Aorta (tissue), 5 donors: ENCODE measurements at regions not wholly inside any gene's neighbourhood (a gene's known extent, or its start where the extent isn't known, plus 50 kb on each side); places are given as distances from the start of the nearest gene placed in this dataset.

Experiments
- ATAC-seq: fragments of 200-7000 bp; cut with Tn5 transposase; one replicate; pipeline ENCODE4 v1.9.1; 2022; ENCODE audit warnings: moderate library complexity; ENCODE audit not compliant: low FRiP score
- DNase-seq, 2 donors: peaks; one replicate each; pipeline ENCODE4 v3.0.0-alpha.2; 2020
- H3K27ac ChIP-seq, 2 donors: one replicate each; pipeline ENCODE4 v1.5.1; 2013; ENCODE audit warnings: low read length in 2 of 2, mild to moderate bottlenecking in 2 of 2, moderate library complexity in 2 of 2, control low read depth in 1 of 2, inconsistent platforms in 1 of 2, low read depth in 1 of 2
- H3K27me3 ChIP-seq, 2 donors: one replicate each; pipeline ENCODE4 v1.6.1; 2013; ENCODE audit warnings: control low read depth in 1 of 2, low read length in 1 of 2, mild to moderate bottlenecking in 1 of 2, moderate library complexity in 1 of 2; ENCODE audit not compliant: insufficient read depth in 2 of 2, control insufficient read depth in 1 of 2
- H3K36me3 ChIP-seq, 2 donors: one replicate each; pipeline ENCODE4 v1.6.1; 2013; ENCODE audit warnings: control low read depth in 1 of 2, low read length in 1 of 2, mild to moderate bottlenecking in 1 of 2; ENCODE audit not compliant: insufficient read depth in 2 of 2, control insufficient read depth in 1 of 2
- H3K4me1 ChIP-seq, 2 donors: one replicate each; pipeline ENCODE4 v1.6.1; 2013; ENCODE audit warnings: low read length in 2 of 2, control low read depth in 1 of 2, mild to moderate bottlenecking in 1 of 2, moderate library complexity in 1 of 2; ENCODE audit not compliant: insufficient read depth in 2 of 2, control insufficient read depth in 1 of 2
- H3K4me3 ChIP-seq, 2 donors: one replicate each; pipeline ENCODE4 v1.5.1; 2013; ENCODE audit warnings: low read length in 2 of 2, control low read depth in 1 of 2, mild to moderate bottlenecking in 1 of 2
- H3K9me3 ChIP-seq: one replicate; pipeline ENCODE4 v1.6.1; 2013; ENCODE audit warnings: mild to moderate bottlenecking, low read length; ENCODE audit not compliant: control insufficient read depth
- WGBS, 2 donors: extraction: QIAGEN DNeasy Blood & Tissue Kit; methylation state at CpG; one replicate each; pipeline ENCODE4 v1.1.7; 2013; 5-methylcytosine and 5-hydroxymethylcytosine counted together
- intact Hi-C, 2 donors: fragments of 100-400 bp; cut with DNase I; formaldehyde crosslinking; loops; one replicate each; pipeline versions ENCODE4 v1.14.2 to v1.15.0; 2022
- donor health status: healthy with polysubstance abuse.
- donor health status: Bipolar disorder and iron deficiency.
- donor health status: DM: no; HTN: no; CAD: no.
- donor health status: DM: no; HTN: no; CAD: no.
- donor health status: DM: yes; HTN: yes; CAD: no.

DNA sequence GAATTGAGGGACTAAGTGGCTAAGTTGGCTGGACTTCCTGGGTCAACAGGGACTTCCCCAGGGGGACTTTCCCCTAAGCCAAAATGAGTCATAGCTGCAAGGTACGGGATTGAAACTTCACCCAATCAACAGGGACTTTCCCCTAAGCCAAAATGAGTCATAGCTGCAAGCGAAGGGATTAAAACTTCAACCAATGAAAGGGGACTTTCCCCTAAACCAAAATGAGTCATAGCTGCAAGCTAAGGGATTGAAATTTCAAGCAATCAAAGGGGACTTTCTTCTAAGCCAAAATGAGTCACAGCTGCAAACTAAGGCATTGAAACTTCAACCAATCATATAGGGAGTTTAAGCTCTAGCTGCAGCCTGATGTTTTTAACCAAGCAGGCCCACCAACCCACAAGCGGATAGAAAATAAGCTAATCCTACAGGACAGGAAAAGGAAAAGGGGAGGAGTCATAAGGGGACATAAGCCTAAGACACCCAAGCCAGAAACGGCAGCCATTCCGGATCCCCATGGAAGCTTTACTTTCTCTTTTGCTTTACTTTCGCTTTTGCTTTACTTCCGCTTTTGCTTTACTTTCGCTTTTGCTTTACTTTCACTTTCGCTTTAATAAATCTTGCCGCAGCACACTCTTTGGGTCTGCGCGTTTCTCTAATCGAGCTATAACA is 1375.4 kb upstream of the CELF4 start:
- no peak for DNase-seq
- H3K4me1 ChIP-seq, result no peaks in the 10 kb centered on the region
- no peaks in the 10 kb centered on the region for H3K27me3 ChIP-seq
- no peaks in the 10 kb centered on the region for H3K36me3 ChIP-seq
- WGBS, 2 donors, result 80 to 82% methylated on average over 13 of the region's 13 CpGs
- ATAC-seq, result no peak
- no peak overlapping the region for H3K4me3 ChIP-seq
- H3K9me3 ChIP-seq, result no peaks in the 10 kb centered on the region
- intact Hi-C loops, result no loop called here
- no peak overlapping the region for H3K27ac ChIP-seq

DNA sequence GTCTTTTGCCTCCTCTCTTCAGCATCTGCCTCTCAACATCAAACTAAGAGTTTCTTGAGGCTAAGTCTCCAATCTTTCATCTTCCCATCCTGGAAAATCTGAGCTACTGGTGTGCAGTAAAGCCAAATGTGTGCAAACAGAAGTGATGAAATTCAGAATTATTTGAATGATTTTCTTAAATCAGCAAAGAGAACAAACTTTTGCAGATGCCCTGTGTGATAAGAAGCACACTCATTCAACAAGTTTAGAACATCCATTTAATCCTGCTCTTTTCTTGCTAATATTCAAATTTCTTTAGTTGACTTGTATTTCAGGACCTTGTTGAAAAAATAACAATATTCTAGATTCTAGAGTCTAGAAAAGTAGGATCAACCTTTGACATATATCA is 1374.9 kb upstream of the CELF4 start:
- H3K27me3 ChIP-seq, result no peaks in the 10 kb centered on the region
- no peak overlapping the region for H3K4me3 ChIP-seq
- no peak overlapping the region for H3K27ac ChIP-seq
- intact Hi-C loops, result no loop called here
- no peaks in the 10 kb centered on the region for H3K36me3 ChIP-seq
- no peak for DNase-seq
- H3K9me3 ChIP-seq, result no peaks in the 10 kb centered on the region
- no peak for ATAC-seq
- no peaks in the 10 kb centered on the region for H3K4me1 ChIP-seq

DNA sequence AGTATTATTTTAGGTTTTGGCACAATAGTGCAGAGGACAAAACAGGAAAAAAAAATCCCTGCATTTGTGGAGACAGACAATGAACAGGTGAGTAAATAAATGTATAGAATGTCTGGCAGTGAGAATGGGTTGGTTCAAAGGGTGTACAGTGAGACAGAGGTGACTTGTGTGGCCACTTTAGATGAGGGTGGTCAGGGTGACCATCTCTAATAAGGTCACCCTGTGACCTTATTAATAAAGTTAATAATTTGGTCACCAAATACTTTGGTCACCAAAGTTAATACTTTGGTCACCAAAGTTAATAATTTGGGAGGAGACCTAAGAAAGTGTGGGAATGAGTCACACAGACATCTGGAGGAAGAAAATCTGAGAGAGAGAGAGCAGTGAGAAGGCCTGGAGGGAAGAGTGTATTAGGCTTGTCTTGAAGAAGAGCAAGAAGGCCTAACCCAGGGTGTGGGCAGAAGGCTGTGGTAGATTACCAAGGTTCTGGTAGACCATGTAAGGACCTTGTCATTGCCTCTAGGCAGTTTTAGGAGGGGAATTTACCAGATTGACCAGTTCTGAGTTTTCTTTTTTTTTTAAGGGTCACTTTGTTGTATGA is 1368.4 kb upstream of the CELF4 start:
- H3K36me3 ChIP-seq, result no peaks in the 10 kb centered on the region
- H3K9me3 ChIP-seq, result no peaks in the 10 kb centered on the region
- no peaks in the 10 kb centered on the region for H3K4me1 ChIP-seq
- H3K27ac ChIP-seq, result no peak overlapping the region
- no peak for ATAC-seq
- no peak for DNase-seq
- no peak overlapping the region for H3K4me3 ChIP-seq
- intact Hi-C loops, result no loop called here
- H3K27me3 ChIP-seq, result no peaks in the 10 kb centered on the region

DNA sequence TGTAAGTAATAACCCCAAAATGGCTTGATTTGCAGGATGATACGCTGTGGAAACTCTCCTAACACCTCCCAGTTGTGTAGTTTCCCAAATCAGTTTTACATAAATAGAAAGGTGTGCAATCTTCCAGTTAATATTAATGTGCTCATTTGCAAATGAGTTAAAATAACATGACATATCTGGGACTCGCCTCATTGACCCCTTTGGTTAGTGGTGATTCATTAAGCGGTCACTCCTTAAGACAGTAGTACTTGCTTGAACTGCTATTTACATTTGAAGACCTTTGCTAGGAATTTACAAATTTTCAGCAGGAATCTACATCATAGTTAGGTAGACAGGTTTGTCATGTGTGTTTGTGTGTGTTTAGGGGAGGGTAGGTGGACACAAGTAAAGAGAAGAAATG is 1367.7 kb upstream of the CELF4 start:
- WGBS, 2 donors, result 87 to 92% methylated on average over 3 of the region's 3 CpGs
- H3K4me1 ChIP-seq, result no peaks in the 10 kb centered on the region
- no peak for ATAC-seq
- H3K36me3 ChIP-seq, result no peaks in the 10 kb centered on the region
- H3K27ac ChIP-seq, result no peak overlapping the region
- intact Hi-C loops, result no loop called here
- no peak overlapping the region for H3K4me3 ChIP-seq
- no peak for DNase-seq
- no peaks in the 10 kb centered on the region for H3K27me3 ChIP-seq
- H3K9me3 ChIP-seq, result no peaks in the 10 kb centered on the region

DNA sequence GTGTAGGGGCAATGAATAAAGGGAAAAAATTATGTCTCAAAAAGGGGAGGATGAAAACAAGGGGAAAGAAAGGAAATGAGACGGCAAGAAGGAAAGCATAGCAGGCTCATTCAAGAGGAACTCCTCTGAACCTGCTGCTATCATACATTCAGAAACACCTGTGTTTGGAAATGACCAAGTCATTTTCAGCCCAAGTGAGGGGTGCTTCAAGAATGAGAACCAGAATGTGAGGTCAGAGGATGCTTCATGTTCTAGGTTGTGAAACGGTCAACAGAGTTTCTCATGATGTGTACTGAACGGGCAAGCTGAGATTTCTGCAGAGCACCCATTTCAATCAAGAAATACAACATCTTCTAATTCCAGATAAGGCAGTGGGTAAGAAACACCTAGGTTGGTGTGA is 1367.2 kb upstream of the CELF4 start:
- Histone ChIP-seq H3K36me3 (no peaks in the 10 kb centered on the region), H3K4me1 (no peaks in the 10 kb centered on the region), H3K27ac (no peak overlapping the region), H3K9me3 (no peaks in the 10 kb centered on the region), H3K27me3 (no peaks in the 10 kb centered on the region), H3K4me3 (no peak overlapping the region)
- intact Hi-C loops, result no loop called here
- no peak for DNase-seq
- WGBS, 2 donors, result 87 to 88% methylated on average over 3 of the region's 3 CpGs
- ATAC-seq, result no peak

DNA sequence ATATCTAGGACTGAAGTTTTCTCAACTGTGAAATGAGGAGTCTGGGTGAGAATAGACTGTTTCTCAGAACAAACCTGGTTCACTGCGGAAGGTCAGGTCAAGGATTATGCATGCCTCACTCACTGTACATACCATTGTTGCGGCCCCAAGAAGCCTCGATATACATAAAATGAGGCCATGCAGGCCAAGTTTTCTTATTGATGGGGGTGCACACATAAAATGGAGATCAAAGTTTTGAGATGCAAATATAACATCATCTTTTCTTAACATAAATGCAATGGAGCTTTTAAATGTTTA is 1366.1 kb upstream of the CELF4 start:
- intact Hi-C loops, result no loop called here
- WGBS, 2 donors, result 85 to 91% methylated on average over 3 of the region's 3 CpGs
- no peak overlapping the region for H3K4me3 ChIP-seq
- no peak overlapping the region for H3K27ac ChIP-seq
- DNase-seq (no peak), ATAC-seq (no peak)
- H3K9me3 ChIP-seq, result no peaks in the 10 kb centered on the region
- no peaks in the 10 kb centered on the region for H3K36me3 ChIP-seq
- H3K4me1 ChIP-seq, result no peaks in the 10 kb centered on the region
- H3K27me3 ChIP-seq, result no peaks in the 10 kb centered on the region

GRCh38 chr18:38930881-38931753 is 1365.5 kb upstream of the CELF4 start:
- intact Hi-C loops, result no loop called here
- WGBS, 2 donors, result 20 to 23% methylated on average over 3 of the region's 3 CpGs
- Histone ChIP-seq H3K27me3 (no peaks in the 10 kb centered on the region), H3K27ac (no peak overlapping the region), H3K4me3 (no peak overlapping the region), H3K4me1 (no peaks in the 10 kb centered on the region), H3K36me3 (no peaks in the 10 kb centered on the region), H3K9me3 (no peaks in the 10 kb centered on the region)
- ATAC-seq, result no peak
- no peak for DNase-seq

GRCh38 chr18:38923540-38923939 is 1357.9 kb upstream of the CELF4 start:
- Histone ChIP-seq H3K27ac (no peak overlapping the region), H3K4me1 (no peaks in the 10 kb centered on the region), H3K9me3 (no peaks in the 10 kb centered on the region), H3K27me3 (no peaks in the 10 kb centered on the region), H3K36me3 (no peaks in the 10 kb centered on the region), H3K4me3 (no peak overlapping the region)
- intact Hi-C loops, result no loop called here
- no peak for ATAC-seq
- no peak for DNase-seq
- WGBS, 2 donors, result 76 to 89% methylated on average over 3 of the region's 3 CpGs

DNA sequence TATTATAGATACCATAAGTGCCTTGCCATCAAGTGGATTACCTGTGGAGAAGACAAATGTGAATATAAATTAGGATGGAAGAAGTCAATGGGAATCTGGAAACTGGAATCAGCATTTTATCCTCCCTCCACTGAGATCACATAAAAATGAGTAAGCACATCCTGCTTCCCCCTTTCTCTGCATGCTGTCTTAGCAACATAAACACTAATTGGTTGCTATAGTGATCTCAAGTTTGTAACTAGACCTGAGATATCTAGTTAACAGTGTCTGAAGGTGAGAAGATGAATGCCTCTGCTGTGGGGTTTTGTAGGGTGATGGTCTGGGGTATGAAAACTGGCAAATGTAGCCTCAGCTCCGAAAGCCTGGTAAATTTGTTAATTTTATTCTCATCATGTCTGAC is 1357.5 kb upstream of the CELF4 start:
- WGBS, 2 donors, result 77 to 87% methylated on average over 1 of the region's 1 CpG
- no peak for ATAC-seq
- no peak overlapping the region for H3K4me3 ChIP-seq
- H3K36me3 ChIP-seq, result no peaks in the 10 kb centered on the region
- H3K27me3 ChIP-seq, result no peaks in the 10 kb centered on the region
- H3K27ac ChIP-seq, result no peak overlapping the region
- no peak for DNase-seq
- H3K4me1 ChIP-seq, result no peaks in the 10 kb centered on the region
- H3K9me3 ChIP-seq, result no peaks in the 10 kb centered on the region
- intact Hi-C loops, result no loop called here
